Fibroblast of lung (primary cell): ENCODE measurements at regions not wholly inside any gene's neighbourhood (a gene's known extent, or its start where the extent isn't known, plus 50 kb on each side); places are given as distances from the start of the nearest gene placed in this dataset.

Experiments
- CTCF ChIP-seq, 2 donors: IDR thresholded peaks in 1 of 2; conservative IDR thresholded peaks in 1 of 2; 1 replicate in 1 of 2; 2 replicates in 1 of 2; pipeline ENCODE4 v1.5.1; 2011 to 2012; ENCODE audit warnings: low read length in 2 of 2, control low read depth in 1 of 2, inconsistent platforms in 1 of 2, low read depth in 1 of 2, mild to moderate bottlenecking in 1 of 2
- EZH2 ChIP-seq: IDR thresholded peaks from 2 replicates; pipeline ENCODE4 v1.5.1; 2012; ENCODE audit warnings: low read length, control low read depth, mild to moderate bottlenecking; ENCODE audit errors: missing control alignments

GRCh38 chr5:74452856-74453255 is 187.7 kb downstream of the ENC1 start:
- TF ChIP-seq CTCF (conservative IDR thresholded peaks at IDR 0.05 in 1 of 2, IDR thresholded peaks at IDR 0.05 in 1 of 2; ENCODE audit: low read depth in 1 of 2, low read length in 2 of 2) = no peak
- no peak for TF ChIP-seq EZH2
